HG03139 (cell line): ENCODE measurements at regions not wholly inside any gene's neighbourhood (a gene's known extent, or its start where the extent isn't known, plus 50 kb on each side); places are given as distances from the start of the nearest gene placed in this dataset.

ENCODE experiments used
- ATAC-seq: cut with Tn5 transposase; IDR thresholded peaks from one replicate; pipeline ENCODE4 v1.9.1; 2021; ENCODE audit not compliant: unreplicated experiment

DNA sequence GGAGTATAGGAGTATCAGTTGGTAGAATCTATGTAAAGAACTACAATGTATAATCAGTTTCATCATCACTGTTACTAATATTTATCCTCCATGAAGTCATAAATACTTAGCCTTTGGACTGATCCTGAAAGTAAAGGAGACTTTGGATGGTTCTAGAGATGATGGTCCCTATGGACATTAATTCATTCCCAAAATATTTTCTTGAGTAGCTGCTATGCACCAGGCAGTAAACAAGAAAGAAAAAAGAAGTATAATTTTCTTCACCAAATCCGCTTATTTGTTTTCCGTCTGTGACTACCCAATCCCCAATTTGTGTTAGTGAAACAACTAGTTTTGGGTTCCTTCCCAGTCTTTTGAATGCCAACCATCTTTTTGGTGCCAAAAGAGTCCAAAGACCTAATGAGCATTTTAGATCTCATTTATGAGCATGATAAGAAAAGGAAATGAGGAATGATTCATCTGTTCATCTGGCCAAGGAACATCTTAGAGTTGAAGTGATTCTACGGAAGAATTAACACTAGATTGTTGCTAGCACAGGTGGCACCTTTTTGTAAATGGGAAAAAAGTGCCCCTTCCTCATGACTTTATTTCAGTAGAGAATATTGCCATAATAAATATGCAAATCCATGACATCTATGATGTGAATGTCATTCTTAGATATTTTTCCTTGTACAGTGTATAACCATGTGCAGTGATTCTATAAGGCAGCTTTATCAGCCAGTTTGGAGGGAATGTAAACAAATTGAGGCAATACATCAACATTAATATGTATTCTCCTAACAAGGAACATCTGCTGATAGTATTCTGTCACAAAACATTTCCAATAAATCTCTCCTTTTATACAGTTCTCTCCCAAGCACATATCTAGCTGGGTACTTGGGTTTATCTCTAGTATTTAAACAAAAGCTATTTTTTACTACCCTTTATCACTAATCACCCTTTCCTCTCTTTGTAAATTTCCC, 85.1 kb upstream of the CCDC91 start:
- ATAC-seq: no peak

DNA sequence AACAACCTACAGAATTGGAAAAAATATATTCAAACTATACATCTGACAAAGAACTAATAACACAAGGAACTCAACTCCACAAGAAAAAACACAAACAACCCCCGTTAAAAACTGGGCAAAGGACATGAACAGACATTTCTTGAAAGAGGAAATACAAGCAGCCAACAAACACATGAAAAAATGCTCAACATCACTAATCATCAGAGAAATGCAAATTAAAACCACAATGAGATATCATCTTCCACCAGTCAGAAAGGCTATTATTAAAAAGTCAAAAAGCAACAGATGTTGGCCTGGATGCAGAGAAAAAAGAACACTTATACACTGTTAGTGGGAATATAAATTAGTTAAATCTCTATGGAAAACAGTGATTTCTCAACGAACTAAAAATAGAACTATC, 82.6 kb upstream of the CCDC91 start:
- ATAC-seq: no peak

GRCh38 chr12:28108599-28108998, 81.7 kb upstream of the CCDC91 start:
- no peak for ATAC-seq

DNA sequence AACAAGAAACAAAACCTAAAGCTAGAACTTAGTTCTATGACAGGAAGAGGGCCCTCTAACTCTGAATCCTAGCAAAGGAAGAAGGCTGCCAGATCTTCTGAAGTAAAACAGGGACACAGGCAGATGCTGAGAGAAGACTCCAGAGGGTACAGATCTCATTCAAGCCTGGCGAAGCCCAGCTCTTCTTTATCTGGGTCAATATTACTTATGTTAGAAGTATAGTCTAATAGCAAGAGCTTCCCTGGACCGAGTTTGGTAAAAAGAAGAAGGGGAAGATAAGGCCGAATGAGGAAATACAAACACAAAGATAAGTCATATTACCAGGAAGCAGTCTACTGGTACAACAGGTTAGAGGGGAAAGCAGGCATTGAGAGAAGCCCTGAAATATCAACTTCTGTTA, 79.9 kb upstream of the CCDC91 start:
- no peak for ATAC-seq

DNA sequence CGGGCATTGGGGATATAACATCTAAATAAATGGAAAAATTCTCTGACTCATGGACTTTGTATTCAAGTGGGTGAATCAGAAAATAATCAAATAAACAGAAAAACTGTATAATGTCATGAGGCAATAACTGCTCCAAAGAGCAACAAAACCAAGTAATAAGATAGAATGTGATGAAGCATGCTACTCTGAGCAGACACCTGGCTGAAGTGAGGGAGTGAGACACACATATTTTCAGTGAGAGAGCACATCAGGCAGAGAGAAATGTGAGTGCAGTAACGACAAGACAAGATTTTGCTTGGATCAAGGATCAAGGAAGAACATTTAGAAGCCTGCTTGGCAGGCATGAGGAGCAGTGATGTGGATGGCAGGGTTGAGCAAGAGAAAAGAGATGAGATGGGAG, 75.8 kb upstream of the CCDC91 start:
- ATAC-seq: no peak

DNA sequence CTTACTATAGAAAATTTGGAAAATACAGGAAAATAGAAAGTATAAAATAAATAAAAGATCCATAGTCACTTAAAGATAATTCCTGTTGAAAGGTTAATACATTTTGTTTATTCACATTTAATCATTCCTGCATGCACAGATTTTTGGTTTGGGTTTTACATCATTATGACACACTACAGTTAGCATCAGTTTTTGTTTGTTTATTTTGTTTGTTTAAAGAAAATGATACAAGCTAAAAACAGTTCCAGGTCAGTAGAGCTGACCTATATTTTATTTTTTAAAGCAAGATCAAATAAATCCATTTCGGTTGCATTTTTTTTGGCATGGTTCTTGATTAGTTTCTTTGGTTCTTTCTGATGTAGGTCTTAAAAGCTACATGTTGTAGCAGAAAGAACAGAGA, 68.8 kb upstream of the CCDC91 start:
- ATAC-seq: no peak

- no peak for ATAC-seq
Observed at GRCh38 chr12:28121899-28122655, 68.2 kb upstream of the CCDC91 start.

GRCh38 chr12:28122756-28123155, 67.5 kb upstream of the CCDC91 start:
- no peak for ATAC-seq

- no peak for ATAC-seq
Observed at GRCh38 chr12:28127455-28127854, 62.8 kb upstream of the CCDC91 start.

- no peak for ATAC-seq
Observed at GRCh38 chr12:28129031-28129430, 61.2 kb upstream of the CCDC91 start.

GRCh38 chr12:28130234-28130624, 60.0 kb upstream of the CCDC91 start:
- ATAC-seq: no peak

DNA sequence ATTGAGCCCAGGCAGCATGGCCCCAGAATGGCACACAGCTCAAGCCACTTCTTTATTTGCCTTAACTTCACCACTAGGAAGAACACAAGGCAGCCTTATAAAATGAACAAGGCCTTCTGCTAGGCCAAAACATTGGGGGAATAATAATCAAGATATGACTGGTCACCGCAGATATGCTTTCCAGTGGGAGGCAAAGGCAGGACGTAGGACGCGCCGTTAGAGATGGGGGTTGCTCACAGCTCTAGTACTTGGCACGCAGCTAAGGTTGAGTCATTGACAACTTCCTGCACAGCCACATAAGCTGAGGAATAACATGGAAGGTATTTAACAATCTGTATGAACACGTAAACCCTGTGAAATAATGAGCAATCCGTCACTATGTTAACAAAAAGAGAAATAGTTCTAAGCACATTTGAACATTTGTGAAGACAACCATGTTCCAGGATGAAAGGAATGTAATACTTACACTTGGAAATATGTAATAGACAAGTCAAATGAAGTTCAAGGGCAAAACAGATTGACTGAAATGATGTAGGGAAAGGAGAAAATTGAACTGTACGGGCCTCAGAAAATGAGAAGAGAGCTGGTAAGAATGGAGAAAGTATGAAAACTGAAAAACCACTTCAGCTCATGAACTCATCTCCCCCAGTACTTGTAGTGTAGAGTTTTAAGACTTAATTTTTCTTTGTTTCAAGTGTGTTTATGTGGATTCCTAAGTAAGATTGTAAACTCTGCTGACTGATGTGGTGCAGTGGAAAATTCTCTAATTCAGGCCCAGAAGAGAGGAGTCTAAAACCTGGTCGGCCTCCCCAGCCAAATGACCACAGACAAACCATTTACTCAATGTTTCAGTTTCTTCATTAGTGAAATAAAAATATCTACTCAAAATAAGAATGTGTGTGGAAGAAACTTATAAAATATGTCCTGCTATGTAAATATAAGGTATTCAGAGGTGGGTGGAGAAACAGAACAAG, 59.3 kb upstream of the CCDC91 start:
- ATAC-seq: no peak

DNA sequence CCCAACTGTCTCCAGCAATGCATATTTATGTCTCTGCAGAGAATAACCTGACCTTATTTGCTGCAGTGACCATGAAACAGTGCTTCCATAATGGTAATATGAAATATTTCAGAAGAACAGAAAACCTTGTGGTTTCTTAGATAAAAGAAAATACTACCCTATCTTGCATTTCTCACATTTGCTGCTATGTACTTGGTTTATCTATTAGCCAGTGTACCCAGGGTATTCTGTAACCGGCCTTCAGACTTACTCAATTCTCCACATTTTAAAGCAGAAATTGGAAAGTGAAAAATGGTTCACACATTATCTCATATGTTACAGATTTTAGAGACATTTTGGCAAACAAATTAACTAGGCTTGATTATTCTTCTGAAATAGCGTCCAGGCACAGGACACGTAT, 57.9 kb upstream of the CCDC91 start:
- ATAC-seq: no peak

DNA sequence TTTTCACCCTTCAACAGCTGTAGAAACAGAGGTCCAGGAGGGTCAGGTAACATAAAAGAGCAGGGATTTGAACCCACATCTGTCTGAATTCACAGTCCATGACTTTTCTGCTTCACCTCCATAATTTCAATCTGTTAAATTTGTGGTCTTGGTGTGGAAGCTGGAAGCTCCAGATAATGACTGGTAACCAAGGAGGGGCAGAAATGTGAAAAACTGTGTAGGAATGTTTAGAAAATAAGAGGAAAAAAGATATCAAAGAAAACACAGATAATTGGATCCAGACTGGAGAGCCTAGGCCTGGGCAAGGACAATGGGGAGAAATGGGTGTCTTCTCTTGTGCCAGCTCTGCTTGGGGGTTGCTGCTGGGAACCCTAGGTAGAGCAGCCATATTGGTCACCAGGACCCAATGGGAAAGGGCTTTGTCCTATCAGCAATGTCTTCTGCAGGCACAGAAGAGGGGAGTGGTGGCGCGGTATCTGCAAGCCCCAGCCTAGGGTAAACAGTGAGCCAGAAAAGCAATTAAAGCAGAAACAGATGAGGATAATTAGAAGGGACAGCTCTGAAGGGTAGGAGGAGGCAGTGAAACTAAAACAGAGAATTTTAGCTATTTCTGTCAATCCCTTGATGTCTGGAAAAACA, 54.3 kb upstream of the CCDC91 start:
- ATAC-seq: no peak

DNA sequence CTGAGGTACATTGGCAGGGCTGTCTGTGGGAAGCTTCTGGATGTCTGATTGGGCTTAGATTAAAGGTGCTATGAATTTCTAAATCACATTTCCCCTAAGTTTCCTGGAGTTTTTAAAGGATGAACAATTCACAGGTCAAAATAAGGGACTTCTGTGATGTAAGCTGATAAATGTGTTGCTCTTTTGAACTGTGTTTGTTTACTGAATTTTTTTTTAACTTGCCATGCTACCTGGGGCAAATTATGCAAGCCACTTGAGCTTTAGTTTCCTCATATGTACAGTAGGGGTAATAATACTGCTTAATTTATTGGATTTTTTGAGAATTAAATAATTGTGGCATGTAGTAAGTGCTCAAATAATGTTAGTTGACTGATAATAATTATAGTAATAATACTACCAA, 52.8 kb upstream of the CCDC91 start:
- ATAC-seq: no peak

DNA sequence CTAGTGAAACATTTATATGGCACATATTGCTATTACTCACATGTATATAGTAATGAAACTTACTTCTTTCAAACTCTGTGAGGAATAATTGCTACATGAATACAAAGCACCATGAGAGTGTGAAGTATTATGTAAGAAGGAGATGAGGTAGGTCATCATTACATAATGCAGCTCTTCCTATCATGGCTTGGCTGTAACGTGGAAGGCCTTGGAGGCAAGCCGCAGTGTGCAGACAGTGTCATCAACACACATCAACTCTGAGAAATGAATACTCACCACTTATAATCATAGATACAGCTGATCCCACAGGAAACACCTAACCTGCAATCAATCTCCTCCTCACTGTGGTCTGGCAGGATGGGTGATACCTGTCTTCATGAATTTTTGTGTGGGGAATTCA, 49.9 kb upstream of the CCDC91 start:
- ATAC-seq: no peak
